Endodermal cell (in vitro differentiated cells): ENCODE measurements at regions not wholly inside any gene's neighbourhood (a gene's known extent, or its start where the extent isn't known, plus 50 kb on each side); places are given as distances from the start of the nearest gene placed in this dataset.

Experiments
- DNase-seq: peaks from one replicate; pipeline ENCODE4 v3.0.0-alpha.2; 2017
- H3K27ac ChIP-seq: 2 replicates; pipeline ENCODE4 v1.5.1; 2013; ENCODE audit warnings: mild to moderate bottlenecking, low read depth, low read length, moderate library complexity
- H3K27me3 ChIP-seq: 2 replicates; pipeline ENCODE4 v1.6.1; 2013; ENCODE audit warnings: mild to moderate bottlenecking, low read length, moderate library complexity; ENCODE audit not compliant: insufficient read depth, control insufficient read depth, poor library complexity, severe bottlenecking
- H3K36me3 ChIP-seq: 2 replicates; pipeline ENCODE4 v1.7.0; 2013; ENCODE audit warnings: mild to moderate bottlenecking, low read length, moderate library complexity; ENCODE audit not compliant: control insufficient read depth, insufficient read depth
- H3K4me1 ChIP-seq: one replicate; pipeline ENCODE4 v1.7.0; 2013; ENCODE audit warnings: low read length; ENCODE audit not compliant: control insufficient read depth, insufficient read depth
- H3K4me3 ChIP-seq: 2 replicates; pipeline ENCODE4 v1.5.1; 2013; ENCODE audit warnings: mild to moderate bottlenecking, low read length, moderate library complexity
- H3K9ac ChIP-seq: 2 replicates; pipeline ENCODE4 v1.6.1; 2013; ENCODE audit warnings: mild to moderate bottlenecking, low read length, moderate library complexity; ENCODE audit not compliant: poor library complexity, severe bottlenecking; ENCODE audit errors: extremely low read depth
- H3K9me3 ChIP-seq: 2 replicates; pipeline ENCODE4 v1.6.1; 2013; ENCODE audit warnings: mild to moderate bottlenecking, low read length, moderate library complexity; ENCODE audit not compliant: control insufficient read depth
- H3K27ac Mint-ChIP-seq: 2 replicates; pipeline ENCODE4 v1.8.0; 2020; ENCODE audit warnings: mixed read lengths
- H3K27me3 Mint-ChIP-seq: 2 replicates; pipeline ENCODE4 v1.8.0; 2021; ENCODE audit warnings: mild to moderate bottlenecking, mixed read lengths; ENCODE audit not compliant: insufficient read depth
- H3K36me3 Mint-ChIP-seq: 2 replicates; pipeline ENCODE4 v1.8.0; 2020; ENCODE audit warnings: low read depth, mixed read lengths
- H3K4me1 Mint-ChIP-seq: 2 replicates; pipeline ENCODE4 v1.8.0; 2020; ENCODE audit warnings: mixed read lengths
- H3K4me3 Mint-ChIP-seq: 2 replicates; pipeline ENCODE4 v1.8.0; 2020; ENCODE audit warnings: mild to moderate bottlenecking, moderate library complexity, mixed read lengths
- H3K9me3 Mint-ChIP-seq: 2 replicates; pipeline ENCODE4 v1.8.0; 2020; ENCODE audit warnings: mild to moderate bottlenecking, mixed read lengths
- WGBS, 2 experiments: methylation state at CpG; one replicate each; pipeline versions ENCODE4 v1.1.5 to v1.1.7; 2013; ENCODE audit warnings: missing lambda C conversion rate in 2 of 2, mixed read lengths in 1 of 2; ENCODE audit not compliant: insufficient coverage in 1 of 2, insufficient read length in 1 of 2; 5-methylcytosine and 5-hydroxymethylcytosine counted together
- TF ChIP-seq, protein P1 (sequence below): fragments of 200-600 bp; sonication (generic); conservative IDR thresholded peaks from 2 replicates; pipeline ENCODE4 v1.5.0; 2021; ENCODE audit warnings: antibody characterized with exemption, mild to moderate bottlenecking

- Histone ChIP-seq H3K27me3 (peaks cover 12% of the 10 kb centered on the region), H3K4me3 (no peak overlapping the region), H3K4me1 (no peaks in the 10 kb centered on the region), H3K27ac (no peak overlapping the region), H3K36me3 (no peaks in the 10 kb centered on the region), H3K9ac (no peak overlapping the region), H3K9me3 (no peaks in the 10 kb centered on the region)
- no peak for DNase-seq
- Mint-ChIP-seq H3K4me3 (no peak overlapping the region), H3K4me1 (no peaks in the 10 kb centered on the region), H3K9me3 (peaks cover 9% of the 10 kb centered on the region), H3K27ac (no peak overlapping the region), H3K36me3 (no peaks in the 10 kb centered on the region), H3K27me3 (no peaks in the 10 kb centered on the region)
- TF ChIP-seq, protein P1, sequence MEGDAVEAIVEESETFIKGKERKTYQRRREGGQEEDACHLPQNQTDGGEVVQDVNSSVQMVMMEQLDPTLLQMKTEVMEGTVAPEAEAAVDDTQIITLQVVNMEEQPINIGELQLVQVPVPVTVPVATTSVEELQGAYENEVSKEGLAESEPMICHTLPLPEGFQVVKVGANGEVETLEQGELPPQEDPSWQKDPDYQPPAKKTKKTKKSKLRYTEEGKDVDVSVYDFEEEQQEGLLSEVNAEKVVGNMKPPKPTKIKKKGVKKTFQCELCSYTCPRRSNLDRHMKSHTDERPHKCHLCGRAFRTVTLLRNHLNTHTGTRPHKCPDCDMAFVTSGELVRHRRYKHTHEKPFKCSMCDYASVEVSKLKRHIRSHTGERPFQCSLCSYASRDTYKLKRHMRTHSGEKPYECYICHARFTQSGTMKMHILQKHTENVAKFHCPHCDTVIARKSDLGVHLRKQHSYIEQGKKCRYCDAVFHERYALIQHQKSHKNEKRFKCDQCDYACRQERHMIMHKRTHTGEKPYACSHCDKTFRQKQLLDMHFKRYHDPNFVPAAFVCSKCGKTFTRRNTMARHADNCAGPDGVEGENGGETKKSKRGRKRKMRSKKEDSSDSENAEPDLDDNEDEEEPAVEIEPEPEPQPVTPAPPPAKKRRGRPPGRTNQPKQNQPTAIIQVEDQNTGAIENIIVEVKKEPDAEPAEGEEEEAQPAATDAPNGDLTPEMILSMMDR, result no peak
- WGBS, 2 experiments, result 100% methylated on average over 1 of the region's 1 CpG; no CpG with 5 or more reads in 1 of the 2 experiments
These were observed 1059.7 kb downstream of the TSN start for GRCh38 chr2:122815120-122815519.

GRCh38 chr2:122816803-122817202, 1061.4 kb downstream of the TSN start:
- TF ChIP-seq, protein P1, result no peak
- Mint-ChIP-seq H3K4me1 (peaks cover 1% of the 10 kb centered on the region), H3K36me3 (no peaks in the 10 kb centered on the region), H3K9me3 (peaks cover 9% of the 10 kb centered on the region), H3K27ac (no peak overlapping the region), H3K27me3 (no peaks in the 10 kb centered on the region), H3K4me3 (no peak overlapping the region)
- Histone ChIP-seq H3K27ac (no peak overlapping the region), H3K27me3 (peaks cover 23% of the 10 kb centered on the region), H3K36me3 (no peaks in the 10 kb centered on the region), H3K9ac (no peak overlapping the region), H3K9me3 (no peaks in the 10 kb centered on the region), H3K4me1 (no peaks in the 10 kb centered on the region), H3K4me3 (no peak overlapping the region)
- WGBS, 2 experiments, result 91 to 97% methylated on average over 3 of the region's 3 CpGs
- no peak for DNase-seq

GRCh38 chr2:122822319-122822718, 1066.9 kb downstream of the TSN start:
- H3K27ac Mint-ChIP-seq, result no peak overlapping the region
- no peak overlapping the region for H3K27ac ChIP-seq

More at GRCh38 chr2:122822319-122822718, 1066.9 kb downstream of the TSN start:
- Histone ChIP-seq H3K9ac (no peak overlapping the region), H3K4me1 (peaks cover 3% of the 10 kb centered on the region), H3K4me3 (no peak overlapping the region), H3K27me3 (peaks cover 35% of the 10 kb centered on the region), H3K9me3 (no peaks in the 10 kb centered on the region), H3K36me3 (no peaks in the 10 kb centered on the region)
- WGBS, 2 experiments, result 94 to 100% methylated on average over 2 to 5 of the region's 5 CpGs
- peaks cover 5% of the 10 kb centered on the region for H3K4me1 Mint-ChIP-seq
- H3K4me3 Mint-ChIP-seq, result no peak overlapping the region
- TF ChIP-seq, protein P1, result no peak
- H3K9me3 Mint-ChIP-seq, result no peaks in the 10 kb centered on the region
- DNase-seq, result no peak
- no peaks in the 10 kb centered on the region for H3K27me3 Mint-ChIP-seq
- H3K36me3 Mint-ChIP-seq, result no peaks in the 10 kb centered on the region
